ENCODE measurements at regions not wholly inside any gene's neighbourhood (a gene's known extent, or its start where the extent isn't known, plus 50 kb on each side); places are given as distances from the start of the nearest gene placed in this dataset.

DNA sequence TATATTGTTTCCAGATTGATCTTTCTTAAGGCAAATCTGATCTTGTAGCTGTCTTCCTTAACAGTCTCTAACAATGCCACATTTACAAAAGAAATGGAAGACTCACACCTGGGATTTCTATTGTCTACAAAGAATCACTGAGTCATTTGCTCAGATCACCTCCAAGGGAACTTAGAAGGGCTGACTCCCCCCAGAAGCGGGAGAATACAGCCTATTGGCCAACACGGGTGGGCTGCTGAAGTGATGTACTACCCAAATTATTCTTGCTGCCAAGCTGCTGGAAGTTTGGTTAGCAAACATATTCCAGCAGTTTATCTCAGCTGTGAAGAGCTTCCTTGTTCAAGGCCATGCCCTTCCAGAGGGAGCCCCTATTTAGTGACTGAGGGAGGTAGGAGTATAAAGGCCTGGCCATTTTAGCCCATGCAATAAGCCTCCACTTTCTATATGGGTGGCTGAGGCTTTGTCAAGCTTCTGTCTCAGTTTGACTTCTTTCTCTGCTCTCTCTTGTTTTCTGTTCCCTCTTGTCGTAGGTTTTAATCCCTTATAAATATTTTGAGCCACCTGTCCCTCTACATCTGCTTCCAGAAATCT, 379.4 kb downstream of the PRR16 start:
- TF ChIP-seq, protein P1, sequence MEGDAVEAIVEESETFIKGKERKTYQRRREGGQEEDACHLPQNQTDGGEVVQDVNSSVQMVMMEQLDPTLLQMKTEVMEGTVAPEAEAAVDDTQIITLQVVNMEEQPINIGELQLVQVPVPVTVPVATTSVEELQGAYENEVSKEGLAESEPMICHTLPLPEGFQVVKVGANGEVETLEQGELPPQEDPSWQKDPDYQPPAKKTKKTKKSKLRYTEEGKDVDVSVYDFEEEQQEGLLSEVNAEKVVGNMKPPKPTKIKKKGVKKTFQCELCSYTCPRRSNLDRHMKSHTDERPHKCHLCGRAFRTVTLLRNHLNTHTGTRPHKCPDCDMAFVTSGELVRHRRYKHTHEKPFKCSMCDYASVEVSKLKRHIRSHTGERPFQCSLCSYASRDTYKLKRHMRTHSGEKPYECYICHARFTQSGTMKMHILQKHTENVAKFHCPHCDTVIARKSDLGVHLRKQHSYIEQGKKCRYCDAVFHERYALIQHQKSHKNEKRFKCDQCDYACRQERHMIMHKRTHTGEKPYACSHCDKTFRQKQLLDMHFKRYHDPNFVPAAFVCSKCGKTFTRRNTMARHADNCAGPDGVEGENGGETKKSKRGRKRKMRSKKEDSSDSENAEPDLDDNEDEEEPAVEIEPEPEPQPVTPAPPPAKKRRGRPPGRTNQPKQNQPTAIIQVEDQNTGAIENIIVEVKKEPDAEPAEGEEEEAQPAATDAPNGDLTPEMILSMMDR (IDR thresholded peaks at IDR 0.05; ENCODE audit: extremely low read depth, missing control alignments), result no peak
- no peak for DNase-seq (ENCODE audit: low spot score)

DNA sequence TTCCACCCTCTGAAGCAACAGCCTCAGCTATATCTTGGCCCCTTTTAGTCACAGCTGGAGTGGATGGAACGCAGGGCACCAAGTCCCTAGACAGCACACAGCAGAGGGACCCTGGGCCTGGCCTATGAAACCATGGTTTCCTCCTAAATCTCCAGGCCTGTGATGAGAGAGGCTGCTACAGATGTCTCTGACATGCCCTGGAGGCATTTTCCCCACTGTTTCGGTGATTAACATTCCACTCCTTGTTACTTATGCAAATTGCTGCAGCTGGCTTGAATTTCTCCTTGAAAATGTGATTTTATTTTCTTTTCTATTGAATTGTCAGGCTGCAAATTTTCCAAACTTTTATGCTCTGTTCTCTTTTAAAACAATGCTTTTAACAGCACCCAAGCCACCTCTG, 384.8 kb downstream of the PRR16 start:
- TF ChIP-seq, protein P1 (IDR thresholded peaks at IDR 0.05; ENCODE audit: extremely low read depth, missing control alignments), result no peak
- no peak for DNase-seq (ENCODE audit: low spot score)

DNA sequence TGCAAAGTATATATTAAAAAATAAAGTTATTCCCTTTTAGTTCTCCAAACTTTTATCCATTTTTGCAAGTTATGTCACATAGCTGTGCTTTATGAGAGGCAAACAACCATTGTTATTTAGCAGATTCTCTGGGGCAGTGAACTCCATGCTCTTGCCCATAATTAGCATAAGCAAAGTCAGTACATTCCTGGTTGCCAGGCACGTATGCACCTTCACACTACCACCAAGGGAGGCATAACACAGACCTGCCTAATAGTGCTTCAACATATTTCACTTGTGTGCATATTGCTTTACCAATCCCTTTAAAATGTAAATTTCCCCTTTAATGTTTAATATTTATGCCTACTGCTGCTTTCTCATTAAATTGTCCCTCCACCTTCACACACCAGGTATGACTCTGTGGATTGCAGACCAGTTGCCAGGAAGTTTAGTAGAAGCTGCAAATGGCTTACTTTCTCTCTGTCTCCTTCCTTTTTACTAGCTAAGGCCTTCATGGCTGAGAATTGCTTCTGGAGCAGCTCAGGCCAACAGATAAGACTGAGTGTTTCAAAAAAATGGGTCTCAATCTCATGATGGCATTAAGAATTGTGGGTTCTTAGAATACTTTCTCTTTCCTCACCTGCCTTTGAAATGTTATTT, 388.2 kb downstream of the PRR16 start:
- TF ChIP-seq, protein P1 (IDR thresholded peaks at IDR 0.05; ENCODE audit: extremely low read depth, missing control alignments), result no peak
- DNase-seq (ENCODE audit: low spot score), result no peak

DNA sequence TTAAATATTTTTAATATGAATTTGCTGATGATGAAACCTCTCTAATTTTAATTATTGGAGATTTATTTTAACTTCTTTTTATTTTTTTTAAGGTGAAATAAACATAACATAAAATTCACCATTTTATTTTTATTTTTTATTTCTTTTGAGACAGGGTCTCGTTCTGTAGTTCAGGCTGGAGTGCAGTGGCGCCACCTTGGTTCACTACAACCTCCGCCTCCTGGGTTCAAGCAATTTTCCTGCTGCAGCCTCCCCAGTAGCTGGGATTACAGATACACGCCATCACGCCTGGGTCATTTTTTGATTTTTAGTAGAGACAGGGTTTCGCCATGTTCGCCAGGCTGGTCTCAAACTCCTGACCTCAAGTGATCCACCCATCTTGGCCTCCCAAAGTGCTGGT, 402.9 kb downstream of the PRR16 start:
- TF ChIP-seq, protein P1 (IDR thresholded peaks at IDR 0.05; ENCODE audit: extremely low read depth, missing control alignments), result no peak
- no peak for DNase-seq (ENCODE audit: low spot score)

DNA sequence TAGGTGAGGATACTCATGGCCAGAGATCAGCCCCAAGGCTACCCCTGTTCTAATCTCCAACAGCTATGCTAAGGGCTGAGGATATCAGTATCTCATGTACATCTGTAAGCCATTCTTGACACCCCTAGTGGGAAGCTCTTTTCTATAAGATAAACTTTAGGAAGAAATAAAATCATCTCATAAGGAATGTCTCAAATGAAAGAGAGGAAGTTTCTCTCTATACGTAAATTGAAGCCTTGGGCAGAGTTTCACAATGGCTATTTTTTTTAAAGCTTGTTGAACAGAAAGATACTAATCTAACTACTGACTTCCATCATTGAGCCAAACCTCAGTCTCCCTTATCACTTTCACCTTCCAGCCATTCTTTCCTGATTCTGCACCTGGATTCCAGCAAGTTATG, 405.7 kb downstream of the PRR16 start:
- TF ChIP-seq, protein P1 (IDR thresholded peaks at IDR 0.05; ENCODE audit: extremely low read depth, missing control alignments), result no peak
- no peak for DNase-seq (ENCODE audit: low spot score)

DNA sequence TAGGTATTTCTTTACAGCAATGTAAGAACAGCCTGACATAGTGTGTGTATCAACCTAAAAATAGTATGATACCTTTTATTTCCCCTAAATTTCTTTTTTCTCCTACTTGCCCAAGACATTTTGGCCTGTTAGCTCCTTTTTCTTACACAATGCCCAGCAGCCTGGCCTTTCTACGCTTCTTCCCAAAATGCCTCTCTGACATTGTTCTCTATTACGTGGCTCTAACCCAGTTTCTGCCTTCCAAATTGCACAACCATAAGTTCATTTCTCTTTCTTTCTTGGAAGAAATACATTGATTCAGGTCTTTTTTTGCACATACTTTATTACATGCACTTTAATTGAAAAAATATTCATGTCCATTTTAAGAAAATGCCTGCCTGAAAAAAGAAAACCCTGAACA, 408.2 kb downstream of the PRR16 start:
- TF ChIP-seq, protein P1 (IDR thresholded peaks at IDR 0.05; ENCODE audit: extremely low read depth, missing control alignments), result no peak
- no peak for DNase-seq (ENCODE audit: low spot score)

DNA sequence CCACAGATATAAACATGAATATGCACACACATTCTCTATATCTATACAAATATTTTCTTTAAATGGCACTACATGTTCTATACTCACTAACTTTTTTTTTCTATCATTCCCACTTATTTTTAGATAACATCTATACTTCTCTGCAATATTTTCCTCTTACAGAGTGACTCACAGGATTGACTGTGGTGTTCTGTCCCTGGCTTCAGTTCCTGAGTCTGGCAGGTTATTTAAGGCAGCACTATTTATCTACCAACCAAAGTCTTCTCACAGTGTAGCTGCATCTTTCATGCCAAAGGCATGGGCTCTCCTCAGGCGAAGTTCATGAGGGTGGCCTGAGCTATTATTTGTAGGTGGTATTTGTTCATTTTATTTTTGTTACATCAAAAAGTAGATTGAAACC, 409.0 kb downstream of the PRR16 start:
- DNase-seq (ENCODE audit: low spot score), result no peak
- TF ChIP-seq, protein P1 (IDR thresholded peaks at IDR 0.05; ENCODE audit: extremely low read depth, missing control alignments), result no peak

Data from GM20000 (cell line).